Activated naive CD8-positive, alpha-beta T cell treated with anti-CD3 and anti-CD28 coated beads, Interleukin-2, amount 50 U/mL, for 16 hours (primary cell): ENCODE measurements at regions not wholly inside any gene's neighbourhood (a gene's known extent, or its start where the extent isn't known, plus 50 kb on each side); places are given as distances from the start of the nearest gene placed in this dataset.
"Not testable (repeated sequence)": the region's sequence is repeated elsewhere in the genome, so short reads cannot be mapped to it uniquely, and the experiment has no call there.

ENCODE experiments used
- DNase-seq: peaks from one replicate; pipeline ENCODE4 v3.0.0-alpha.2; 2020; ENCODE audit warnings: low read depth, low spot score

- no peak for DNase-seq
Measured at GRCh38 chr14:52124791-52125684, 56.2 kb upstream of the NID2 start.

DNA sequence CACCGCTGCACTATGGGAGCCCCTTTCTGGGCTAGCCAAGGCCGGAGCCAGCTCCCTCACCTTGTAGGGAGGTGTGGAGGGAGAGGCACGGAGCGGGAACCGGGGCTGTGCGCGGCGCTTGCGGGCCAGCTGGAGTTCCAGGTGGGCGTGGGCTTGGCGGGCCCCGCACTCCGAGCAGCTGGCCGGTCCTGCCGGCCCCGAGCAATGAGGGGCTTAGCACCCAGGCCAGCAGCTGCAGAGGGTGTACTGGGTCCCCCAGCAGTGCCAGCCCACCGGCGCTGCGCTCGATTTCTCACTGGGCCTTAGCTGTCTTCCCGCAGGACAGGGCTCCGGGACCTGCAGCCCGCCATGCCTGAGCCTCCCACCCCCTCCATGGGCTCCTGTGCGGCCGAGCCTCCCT lies 53.3 kb upstream of the NID2 start:
- DNase-seq = not testable (repeated sequence)

DNA sequence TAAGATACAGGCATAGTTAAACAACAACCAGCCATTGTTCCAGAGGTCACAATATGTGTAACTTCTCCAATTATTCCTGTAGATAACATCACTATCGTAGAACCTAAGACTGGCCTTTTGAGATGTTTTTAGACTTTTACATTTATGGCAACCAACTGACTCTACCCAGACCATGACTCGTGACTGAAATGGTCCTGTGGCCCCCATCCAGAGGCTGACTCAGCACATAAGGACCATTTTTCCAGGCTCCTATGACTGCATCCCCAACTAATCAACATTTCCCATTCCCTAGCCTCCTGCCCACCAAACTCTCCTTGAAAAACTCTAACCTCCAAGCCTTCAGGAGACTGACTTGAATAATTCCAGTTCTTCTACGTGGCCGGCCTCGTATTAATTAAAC lies 52.6 kb upstream of the NID2 start:
- DNase-seq = no peak

- no peak for DNase-seq
Measured at GRCh38 chr14:52119030-52119429, 50.2 kb upstream of the NID2 start.
